Upper lobe of right lung (tissue), 1 donor: ENCODE measurements at regions not wholly inside any gene's neighbourhood (a gene's known extent, or its start where the extent isn't known, plus 50 kb on each side); places are given as distances from the start of the nearest gene placed in this dataset.
A peak's percentile ranks its signal among the peaks of the same experiment; 100 is the strongest.

Experiments used
- ATAC-seq: fragments of 200-7000 bp; cut with Tn5 transposase; one replicate; pipeline ENCODE4 v1.9.1; 2020; ENCODE audit warnings: mild to moderate bottlenecking, moderate library complexity
- DNase-seq: peaks from one replicate; pipeline ENCODE4 v3.0.0-alpha.2; 2020
- H3K27ac ChIP-seq: fragments of 200-600 bp; one replicate; pipeline ENCODE4 v1.8.0; 2022
- H3K27me3 ChIP-seq: fragments of 200-600 bp; one replicate; pipeline ENCODE4 v1.8.0; 2022; ENCODE audit warnings: mild to moderate bottlenecking
- H3K36me3 ChIP-seq: fragments of 200-600 bp; one replicate; pipeline ENCODE4 v1.8.0; 2022
- H3K4me1 ChIP-seq: fragments of 200-600 bp; one replicate; pipeline ENCODE4 v1.8.0; 2022
- H3K4me3 ChIP-seq: fragments of 200-600 bp; one replicate; pipeline ENCODE4 v1.8.0; 2022; ENCODE audit warnings: mild to moderate bottlenecking
- H3K9me3 ChIP-seq: fragments of 200-600 bp; one replicate; pipeline ENCODE4 v1.8.0; 2022
- CTCF ChIP-seq: fragments of 200-600 bp; IDR thresholded peaks from one replicate; pipeline ENCODE4 v1.8.0; 2022; ENCODE audit warnings: antibody characterized with exemption
- intact Hi-C: fragments of 100-400 bp; cut with DNase I; formaldehyde crosslinking; loops from one replicate; pipeline ENCODE4 v1.11.0; 2022
- donor health status: DM: no; HTN: yes; CAD: no; lungs with severe emphysema.

- intact Hi-C loops, result no loop called here
- Histone ChIP-seq H3K36me3 (no peaks in the 10 kb centered on the region), H3K9me3 (no peaks in the 10 kb centered on the region), H3K4me1 (no peaks in the 10 kb centered on the region), H3K27ac (no peak overlapping the region), H3K27me3 (no peaks in the 10 kb centered on the region), H3K4me3 (no peak overlapping the region)
- DNase-seq (no peak), ATAC-seq (no peak)
- no peak for TF ChIP-seq CTCF
Measured at GRCh38 chr1:10848109-10848684, 51.8 kb upstream of the CASZ1 start.

- intact Hi-C loops, result no loop called here
- H3K27ac ChIP-seq, result no peak overlapping the region
- ATAC-seq (no peak), DNase-seq (peak; percentile 49)
- TF ChIP-seq CTCF, result no peak
- no peaks in the 10 kb centered on the region for H3K9me3 ChIP-seq
- no peaks in the 10 kb centered on the region for H3K36me3 ChIP-seq
- no peaks in the 10 kb centered on the region for H3K4me1 ChIP-seq
- H3K27me3 ChIP-seq, result no peaks in the 10 kb centered on the region
- H3K4me3 ChIP-seq, result no peak overlapping the region
Measured at GRCh38 chr1:10850026-10850425, 53.6 kb upstream of the CASZ1 start.

GRCh38 chr1:10851024-10852013 is 54.9 kb upstream of the CASZ1 start:
- no peaks in the 10 kb centered on the region for H3K9me3 ChIP-seq
- no peak for TF ChIP-seq CTCF
- intact Hi-C loops, result no loop called here
- no peaks in the 10 kb centered on the region for H3K4me1 ChIP-seq
- DNase-seq, result peak; percentile 44
- no peak overlapping the region for H3K27ac ChIP-seq
- no peaks in the 10 kb centered on the region for H3K36me3 ChIP-seq
- no peak overlapping the region for H3K4me3 ChIP-seq
- ATAC-seq, result no peak
- no peaks in the 10 kb centered on the region for H3K27me3 ChIP-seq

GRCh38 chr1:10852018-10852417 is 55.6 kb upstream of the CASZ1 start:
- Histone ChIP-seq H3K4me3 (no peak overlapping the region), H3K27ac (no peak overlapping the region), H3K9me3 (no peaks in the 10 kb centered on the region), H3K36me3 (no peaks in the 10 kb centered on the region), H3K4me1 (no peaks in the 10 kb centered on the region), H3K27me3 (no peaks in the 10 kb centered on the region)
- intact Hi-C loops, result no loop called here
- DNase-seq (peak; percentile 36), ATAC-seq (no peak)
- TF ChIP-seq CTCF, result no peak

- Histone ChIP-seq H3K4me1 (no peaks in the 10 kb centered on the region), H3K27me3 (no peaks in the 10 kb centered on the region), H3K27ac (no peak overlapping the region), H3K4me3 (no peak overlapping the region), H3K9me3 (no peaks in the 10 kb centered on the region), H3K36me3 (no peaks in the 10 kb centered on the region)
- no peak for ATAC-seq
- no peak for DNase-seq
- TF ChIP-seq CTCF, result no peak
- intact Hi-C loops, result no loop called here
Measured at GRCh38 chr1:10852486-10852885, 56.0 kb upstream of the CASZ1 start.
